Activated CD8-positive, alpha-beta memory T cell treated with anti-CD3 and anti-CD28 coated beads, Interleukin-2, amount 50 U/mL, for 1 hour (primary cell): ENCODE measurements at regions not wholly inside any gene's neighbourhood (a gene's known extent, or its start where the extent isn't known, plus 50 kb on each side); places are given as distances from the start of the nearest gene placed in this dataset.

Experiments
- DNase-seq: peaks from one replicate; pipeline ENCODE4 v3.0.0-alpha.2; 2020; ENCODE audit errors: extremely low read depth

DNA sequence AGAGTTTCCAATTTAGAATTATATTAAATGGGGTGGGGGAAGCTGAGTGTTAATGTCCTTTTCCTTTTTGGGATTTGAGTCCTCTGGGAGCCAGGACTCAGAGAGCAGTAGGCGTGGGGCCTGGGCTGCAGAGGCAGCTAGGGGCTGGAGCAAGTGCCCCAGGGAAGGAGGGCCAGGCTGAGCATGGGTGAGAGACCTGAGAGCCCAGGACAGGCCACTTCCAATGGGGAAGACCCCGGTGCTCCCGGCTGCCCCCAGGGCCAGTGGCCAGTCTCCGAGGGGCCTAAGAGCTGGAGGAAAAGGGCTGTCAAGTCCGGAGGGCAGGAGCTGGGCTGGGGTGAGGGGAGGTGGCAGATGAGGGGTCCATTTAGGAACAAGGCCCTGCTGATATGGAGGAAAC, 371.5 kb downstream of the ZNF536 start:
- no peak for DNase-seq

DNA sequence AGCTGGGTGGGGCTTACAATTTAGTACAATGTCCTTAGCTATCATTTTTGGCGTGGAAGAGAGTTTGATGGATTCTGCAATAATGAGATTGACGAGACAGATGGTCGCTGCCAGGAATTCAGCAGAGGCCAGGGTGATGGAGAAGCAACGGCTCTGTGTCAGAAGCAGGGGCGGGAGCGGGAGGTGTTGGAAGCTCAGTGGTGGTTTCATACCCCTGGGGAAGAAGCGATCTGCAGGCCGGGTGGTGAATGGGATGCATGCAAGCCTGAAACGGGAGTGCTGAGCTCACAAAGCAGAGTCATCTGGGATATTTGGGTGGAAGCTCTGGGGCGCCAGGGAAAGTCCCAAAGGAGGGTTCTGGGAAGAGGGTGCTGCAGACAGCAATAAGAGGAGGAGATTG, 370.8 kb downstream of the ZNF536 start:
- no peak for DNase-seq

DNA sequence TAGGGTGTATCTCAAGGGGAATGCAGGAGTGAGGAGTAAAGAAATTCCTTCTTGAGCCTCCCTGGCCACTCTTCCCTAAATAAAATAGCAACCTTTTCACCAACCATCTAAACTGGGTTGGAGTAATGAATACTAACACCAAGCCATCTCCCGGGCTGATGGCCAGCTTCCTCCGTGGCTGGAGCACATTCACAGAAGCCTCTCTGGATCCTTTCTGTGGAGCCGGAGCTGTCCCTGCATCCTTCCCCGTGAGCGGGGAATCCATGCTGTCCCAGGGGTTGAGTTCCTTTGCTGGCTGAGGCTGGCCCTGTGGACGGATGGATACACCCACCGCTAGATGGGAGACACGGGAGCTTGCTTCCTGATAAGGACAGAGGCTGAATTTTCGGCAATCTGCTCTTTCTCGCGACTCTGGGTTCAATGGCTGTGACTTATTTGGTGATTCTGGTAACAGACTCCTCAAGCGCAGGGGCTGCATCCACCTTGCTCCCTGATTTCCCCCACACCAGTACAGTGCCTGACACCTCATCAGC, 370.3 kb downstream of the ZNF536 start:
- DNase-seq, result no peak

GRCh38 chr19:30741566-30741965, 369.4 kb downstream of the ZNF536 start:
- DNase-seq, result no peak

DNA sequence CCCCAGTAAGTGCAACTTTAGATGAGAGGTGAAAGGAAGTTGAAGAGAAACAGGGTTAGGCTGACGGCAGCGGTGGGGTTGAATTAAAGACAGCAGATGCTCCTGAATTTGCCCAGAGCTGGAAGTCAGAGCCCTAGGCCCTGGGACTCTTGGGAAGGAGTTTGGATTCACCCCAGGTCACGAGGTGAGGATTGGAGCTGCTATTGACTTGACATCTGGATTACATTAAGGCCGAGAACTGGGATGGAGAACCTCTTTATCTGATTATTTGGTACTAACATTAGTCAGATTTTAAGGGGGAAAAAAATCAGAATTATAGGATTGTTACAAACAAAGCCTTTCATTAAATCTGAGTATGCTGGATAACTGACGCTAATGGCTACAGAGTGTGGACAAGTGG, 367.2 kb downstream of the ZNF536 start:
- DNase-seq, result no peak

DNA sequence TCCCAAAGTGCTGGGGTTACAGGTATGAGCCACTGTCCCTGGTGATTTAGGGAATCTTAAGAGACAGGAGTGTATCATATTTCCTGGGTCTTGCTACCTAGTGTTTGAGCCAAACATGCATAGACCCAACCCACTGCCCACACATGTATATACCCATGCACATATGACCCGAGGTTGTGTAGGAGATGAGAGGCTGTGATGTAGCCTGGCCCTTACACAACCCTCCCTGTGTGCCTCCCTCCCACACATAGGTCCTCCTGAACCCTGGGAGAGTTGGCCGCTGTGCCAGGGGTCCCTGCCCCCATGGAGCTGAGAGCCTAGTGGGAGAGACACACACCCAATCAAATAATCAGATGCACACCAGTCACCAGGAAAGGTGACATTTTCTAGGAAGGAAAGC, 365.9 kb downstream of the ZNF536 start:
- DNase-seq, result no peak

GRCh38 chr19:30734669-30735068, 362.5 kb downstream of the ZNF536 start:
- DNase-seq, result no peak

DNA sequence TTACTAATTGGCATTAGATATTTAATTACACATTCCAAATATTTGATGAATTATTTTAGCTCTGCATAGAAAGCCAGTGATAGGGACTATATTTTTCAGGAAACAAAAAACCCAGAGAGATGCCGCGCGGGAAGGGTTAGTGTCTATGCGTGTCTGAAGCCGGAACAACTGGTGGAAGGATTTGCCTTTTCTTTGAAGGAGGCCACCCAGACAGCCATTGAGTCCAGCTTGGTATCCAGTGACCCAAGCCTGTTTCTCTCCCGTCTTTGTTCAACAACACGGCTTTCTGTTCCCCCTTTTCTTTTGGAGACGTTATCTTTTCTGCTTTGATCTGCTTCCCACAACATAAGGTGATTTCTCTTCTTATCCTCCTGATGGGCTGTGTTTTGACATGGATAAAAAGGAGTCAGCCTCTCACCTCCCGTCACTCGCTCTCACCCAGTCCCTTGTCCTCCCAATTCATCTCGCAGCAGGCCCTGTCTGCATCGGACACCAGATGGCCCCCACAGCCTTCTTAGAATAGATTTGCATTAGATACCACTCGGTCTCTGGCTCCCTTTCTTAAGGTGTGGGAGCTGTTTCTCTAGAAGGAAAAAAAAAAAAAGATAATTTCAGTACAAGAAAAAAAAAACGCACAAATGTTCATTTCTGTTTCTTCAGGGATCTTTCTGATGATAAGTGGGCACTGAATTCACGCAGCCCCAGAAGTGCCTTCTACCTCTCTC, 361.8 kb downstream of the ZNF536 start:
- DNase-seq, result no peak

DNA sequence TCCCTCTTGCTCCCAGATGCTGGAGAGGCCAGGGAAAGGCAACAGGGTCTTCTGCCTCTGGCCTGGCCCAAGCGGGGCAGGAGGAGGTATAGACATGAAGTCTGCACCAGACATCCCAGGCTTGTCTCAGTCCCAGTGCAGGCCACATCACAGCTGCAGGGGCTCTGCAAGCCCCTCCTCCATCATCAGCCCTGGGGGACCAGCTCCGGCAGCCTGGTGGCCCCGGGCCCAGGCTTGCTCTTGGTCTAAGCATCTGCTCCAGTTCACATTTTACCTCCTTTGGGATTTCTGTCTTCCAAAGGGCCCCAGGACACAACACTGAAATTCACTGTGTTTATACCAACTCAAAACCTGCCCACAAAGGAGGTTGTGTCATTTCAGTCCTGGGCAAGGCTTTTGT, 359.4 kb downstream of the ZNF536 start:
- no peak for DNase-seq

DNA sequence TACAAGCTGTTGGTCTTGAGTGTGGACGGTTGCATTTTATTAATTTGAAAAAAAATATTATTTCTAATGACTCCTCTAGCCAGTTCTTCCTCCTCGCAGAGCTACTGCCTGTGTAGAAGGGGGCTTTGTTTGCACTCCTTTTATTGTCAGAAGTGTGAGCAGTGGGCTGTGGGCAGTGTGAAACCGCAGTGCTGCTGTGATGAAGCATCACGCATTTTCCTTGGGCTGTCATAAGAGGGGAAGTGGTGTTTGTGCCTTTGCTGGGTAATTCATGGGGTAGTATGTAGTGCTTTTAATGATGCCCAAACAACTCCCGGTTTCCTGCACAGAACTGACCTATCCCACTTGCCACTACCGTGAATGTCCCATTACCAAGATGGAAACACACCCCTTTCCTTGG, 357.3 kb downstream of the ZNF536 start:
- no peak for DNase-seq

DNA sequence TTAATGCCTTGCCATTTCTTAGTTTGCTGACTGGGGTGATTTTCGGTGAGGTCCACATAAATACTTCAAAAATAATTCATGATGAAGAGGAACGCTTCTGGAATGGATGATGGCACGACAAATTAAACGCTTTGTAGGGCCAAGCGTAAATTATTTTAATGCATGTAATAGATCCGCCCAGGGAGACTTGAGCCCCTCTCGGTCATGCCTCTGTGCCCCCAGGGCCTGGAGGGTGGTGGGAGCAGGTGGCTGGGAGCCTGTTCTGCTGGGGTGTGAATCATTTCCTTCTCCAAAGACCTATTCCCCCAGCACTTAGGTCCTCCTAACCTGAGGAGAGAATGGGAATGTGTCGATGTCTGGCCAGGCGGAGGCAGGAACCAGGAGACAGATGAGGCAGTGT, 350.6 kb downstream of the ZNF536 start:
- no peak for DNase-seq

- no peak for DNase-seq
Measured at GRCh38 chr19:30722186-30722585, 350.0 kb downstream of the ZNF536 start.

DNA sequence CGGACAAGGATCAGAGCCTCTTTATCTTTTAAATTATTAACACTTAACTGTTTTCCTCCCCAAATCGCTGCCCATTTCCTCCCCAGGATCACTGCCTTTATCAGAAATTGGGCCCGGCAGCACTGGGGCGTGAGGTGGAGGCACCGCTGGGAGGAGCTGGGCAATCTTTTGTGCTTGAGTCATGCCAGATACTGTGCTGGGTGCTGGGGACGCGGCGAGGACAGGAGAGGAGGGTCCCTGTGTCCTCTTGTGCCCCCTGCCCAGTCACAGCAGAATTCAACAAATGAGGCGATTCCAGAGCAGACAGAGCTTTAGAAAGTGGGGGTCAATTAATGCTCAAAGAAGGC, 347.8 kb downstream of the ZNF536 start:
- no peak for DNase-seq

- no peak for DNase-seq
Measured at GRCh38 chr19:30719189-30719998, 347.2 kb downstream of the ZNF536 start.

GRCh38 chr19:30718707-30719106, 346.5 kb downstream of the ZNF536 start:
- no peak for DNase-seq

DNA sequence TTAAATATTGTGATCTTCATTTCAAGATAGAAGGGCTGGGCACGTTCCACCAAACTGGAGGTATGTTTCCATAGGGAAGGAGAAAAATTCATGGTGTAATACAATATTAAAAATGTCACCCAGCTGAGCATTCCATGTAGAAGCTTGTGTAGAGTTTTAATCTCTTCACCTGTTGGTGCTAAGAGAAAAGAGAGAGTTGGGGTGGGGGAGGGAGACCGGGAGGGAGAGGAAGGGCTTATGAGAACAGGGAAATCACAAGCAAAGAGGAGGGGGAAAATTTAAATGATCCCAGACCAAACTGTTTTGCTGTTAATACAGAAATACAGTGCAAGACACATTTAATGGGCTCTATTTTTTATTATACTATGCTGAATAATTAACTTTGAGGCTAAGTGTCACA, 345.8 kb downstream of the ZNF536 start:
- no peak for DNase-seq

- DNase-seq, result no peak
Measured at GRCh38 chr19:30717381-30717780, 345.2 kb downstream of the ZNF536 start.

- no peak for DNase-seq
Measured at GRCh38 chr19:30712431-30713337, 340.5 kb downstream of the ZNF536 start.

DNA sequence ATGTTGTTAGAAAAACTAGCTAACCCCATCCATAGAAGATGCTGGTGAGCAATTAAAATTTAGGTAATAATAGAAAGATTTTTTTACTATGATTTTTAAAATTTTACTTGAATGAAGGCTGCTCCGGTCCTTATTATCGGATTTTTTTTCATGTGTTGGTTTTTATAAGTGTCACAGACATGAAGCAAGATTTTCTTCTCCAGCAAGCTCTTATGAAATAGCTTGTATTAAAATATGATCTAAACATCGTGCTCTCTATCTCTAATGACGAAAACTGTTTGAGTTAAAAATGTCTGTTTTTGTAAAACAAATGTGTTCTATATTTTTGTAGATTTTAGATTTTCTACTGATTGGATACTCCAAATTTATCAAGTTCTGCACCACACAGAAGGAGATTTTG, 339.6 kb downstream of the ZNF536 start:
- no peak for DNase-seq

GRCh38 chr19:30711296-30711695, 339.1 kb downstream of the ZNF536 start:
- DNase-seq, result no peak

GRCh38 chr19:30710721-30711120, 338.5 kb downstream of the ZNF536 start:
- no peak for DNase-seq
